Neural progenitor cell (in vitro differentiated cells): ENCODE measurements at regions not wholly inside any gene's neighbourhood (a gene's known extent, or its start where the extent isn't known, plus 50 kb on each side); places are given as distances from the start of the nearest gene placed in this dataset.

Experiments used
- DNase-seq: peaks from one replicate; pipeline ENCODE4 v3.0.0-alpha.2; 2016; ENCODE audit warnings: low spot score
- H2AFZ ChIP-seq: fragments of 200-600 bp; sonication (generic); replicated peaks from 2 replicates; pipeline ENCODE4 v1.6.1; 2016; ENCODE audit warnings: antibody characterized with exemption
- H3F3A ChIP-seq: fragments of 200-600 bp; sonication (generic); 2 replicates; pipeline ENCODE4 v1.6.1; 2016; ENCODE audit warnings: antibody characterized with exemption, low read depth
- H3K27ac ChIP-seq: fragments of 200-600 bp; sonication (generic); 2 replicates; pipeline ENCODE4 v1.5.1; 2016; ENCODE audit warnings: mild to moderate bottlenecking
- H3K27me3 ChIP-seq: fragments of 200-600 bp; sonication (generic); 2 replicates; pipeline ENCODE4 v1.6.1; 2016; ENCODE audit warnings: mild to moderate bottlenecking, moderate library complexity
- H3K36me3 ChIP-seq: fragments of 200-600 bp; sonication (generic); 2 replicates; pipeline ENCODE4 v1.5.1; 2016
- H3K4me1 ChIP-seq: fragments of 200-600 bp; sonication (generic); 2 replicates; pipeline ENCODE4 v1.6.1; 2016; ENCODE audit warnings: mixed run types
- H3K4me2 ChIP-seq: fragments of 200-600 bp; sonication (generic); 2 replicates; pipeline ENCODE4 v1.6.1; 2016
- H3K4me3 ChIP-seq: fragments of 200-600 bp; sonication (generic); 2 replicates; pipeline ENCODE4 v1.5.1; 2016
- H3K79me2 ChIP-seq: fragments of 200-600 bp; sonication (generic); 2 replicates; pipeline ENCODE4 v1.6.1; 2016; ENCODE audit warnings: low read depth
- H3K9ac ChIP-seq: fragments of 200-600 bp; sonication (generic); 2 replicates; pipeline ENCODE4 v1.6.1; 2016
- H3K9me3 ChIP-seq: fragments of 200-600 bp; sonication (generic); 2 replicates; pipeline ENCODE4 v1.5.1; 2016; ENCODE audit warnings: low read depth
- H4K20me1 ChIP-seq: fragments of 200-600 bp; sonication (generic); 2 replicates; pipeline ENCODE4 v1.6.1; 2016; ENCODE audit warnings: low read depth
- H3K27ac Mint-ChIP-seq: 3 replicates; pipeline ENCODE4 v1.8.0; 2021; ENCODE audit warnings: mixed read lengths
- H3K27me3 Mint-ChIP-seq: 2 replicates; pipeline ENCODE4 v1.8.0; 2022; ENCODE audit warnings: low read depth, mild to moderate bottlenecking, inconsistent platforms, moderate library complexity, mixed read lengths; ENCODE audit not compliant: insufficient read depth
- H3K36me3 Mint-ChIP-seq: 3 replicates; pipeline ENCODE4 v1.8.0; 2021; ENCODE audit warnings: mixed read lengths
- H3K4me1 Mint-ChIP-seq: 3 replicates; pipeline ENCODE4 v1.8.0; 2021; ENCODE audit warnings: mixed read lengths
- H3K4me3 Mint-ChIP-seq: 3 replicates; pipeline ENCODE4 v1.8.0; 2021; ENCODE audit warnings: mild to moderate bottlenecking, moderate library complexity, mixed read lengths
- H3K9me3 Mint-ChIP-seq: 3 replicates; pipeline ENCODE4 v1.8.0; 2020; ENCODE audit warnings: mixed read lengths
- EZH2 ChIP-seq: fragments of 200-600 bp; sonication (generic); IDR thresholded peaks from 2 replicates; pipeline ENCODE4 v1.6.1; 2017; ENCODE audit warnings: antibody characterized with exemption, mild to moderate bottlenecking, moderate library complexity
- EZH2phosphoT487 ChIP-seq: fragments of 200-600 bp; sonication (generic); IDR thresholded peaks from 2 replicates; pipeline ENCODE4 v1.6.1; 2017; ENCODE audit warnings: antibody characterized with exemption
- TF ChIP-seq, protein P1 (sequence below): fragments of 200-600 bp; sonication (generic); IDR thresholded peaks from 2 replicates; pipeline ENCODE4 v1.5.1; 2017; ENCODE audit warnings: antibody characterized with exemption, mild to moderate bottlenecking

DNA sequence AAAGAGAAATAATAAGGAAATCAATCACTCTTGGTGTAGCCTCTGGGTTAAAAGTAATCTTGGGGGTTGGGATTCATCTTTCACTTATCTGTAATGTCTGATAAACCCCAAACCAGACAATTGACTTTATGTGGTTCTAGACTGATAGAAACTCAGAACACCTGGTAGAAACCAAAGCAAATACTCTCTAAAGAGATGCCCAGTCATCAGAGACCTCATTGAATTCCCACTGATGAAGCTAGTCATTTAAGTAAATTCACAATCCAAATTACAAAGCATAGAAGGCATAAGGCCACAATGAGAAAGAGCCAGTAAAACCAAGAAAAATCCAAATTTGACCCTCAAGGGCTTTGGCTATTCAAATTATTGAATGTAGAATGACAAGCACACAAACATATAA lies 250.6 kb downstream of the MBNL1 start:
- Histone ChIP-seq H3K36me3 (no peaks in the 10 kb centered on the region), H3F3A (no peaks in the 10 kb centered on the region), H4K20me1 (no peaks in the 10 kb centered on the region), H3K4me1 (peaks cover 3% of the 10 kb centered on the region), H3K27ac (no peak overlapping the region), H3K4me2 (no peak overlapping the region), H3K79me2 (no peaks in the 10 kb centered on the region), H3K27me3 (no peaks in the 10 kb centered on the region), H3K9me3 (no peaks in the 10 kb centered on the region), H2AFZ (no peak overlapping the region), H3K9ac (no peak overlapping the region), H3K4me3 (no peak overlapping the region)
- TF ChIP-seq, protein P1, sequence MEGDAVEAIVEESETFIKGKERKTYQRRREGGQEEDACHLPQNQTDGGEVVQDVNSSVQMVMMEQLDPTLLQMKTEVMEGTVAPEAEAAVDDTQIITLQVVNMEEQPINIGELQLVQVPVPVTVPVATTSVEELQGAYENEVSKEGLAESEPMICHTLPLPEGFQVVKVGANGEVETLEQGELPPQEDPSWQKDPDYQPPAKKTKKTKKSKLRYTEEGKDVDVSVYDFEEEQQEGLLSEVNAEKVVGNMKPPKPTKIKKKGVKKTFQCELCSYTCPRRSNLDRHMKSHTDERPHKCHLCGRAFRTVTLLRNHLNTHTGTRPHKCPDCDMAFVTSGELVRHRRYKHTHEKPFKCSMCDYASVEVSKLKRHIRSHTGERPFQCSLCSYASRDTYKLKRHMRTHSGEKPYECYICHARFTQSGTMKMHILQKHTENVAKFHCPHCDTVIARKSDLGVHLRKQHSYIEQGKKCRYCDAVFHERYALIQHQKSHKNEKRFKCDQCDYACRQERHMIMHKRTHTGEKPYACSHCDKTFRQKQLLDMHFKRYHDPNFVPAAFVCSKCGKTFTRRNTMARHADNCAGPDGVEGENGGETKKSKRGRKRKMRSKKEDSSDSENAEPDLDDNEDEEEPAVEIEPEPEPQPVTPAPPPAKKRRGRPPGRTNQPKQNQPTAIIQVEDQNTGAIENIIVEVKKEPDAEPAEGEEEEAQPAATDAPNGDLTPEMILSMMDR = no peak
- no peak for TF ChIP-seq EZH2
- no peak overlapping the region for H3K4me3 Mint-ChIP-seq
- H3K27ac Mint-ChIP-seq = no peak overlapping the region
- H3K36me3 Mint-ChIP-seq = no peaks in the 10 kb centered on the region
- peaks cover 6% of the 10 kb centered on the region for H3K4me1 Mint-ChIP-seq
- no peak for DNase-seq
- H3K27me3 Mint-ChIP-seq = peaks cover 2% of the 10 kb centered on the region
- no peaks in the 10 kb centered on the region for H3K9me3 Mint-ChIP-seq

DNA sequence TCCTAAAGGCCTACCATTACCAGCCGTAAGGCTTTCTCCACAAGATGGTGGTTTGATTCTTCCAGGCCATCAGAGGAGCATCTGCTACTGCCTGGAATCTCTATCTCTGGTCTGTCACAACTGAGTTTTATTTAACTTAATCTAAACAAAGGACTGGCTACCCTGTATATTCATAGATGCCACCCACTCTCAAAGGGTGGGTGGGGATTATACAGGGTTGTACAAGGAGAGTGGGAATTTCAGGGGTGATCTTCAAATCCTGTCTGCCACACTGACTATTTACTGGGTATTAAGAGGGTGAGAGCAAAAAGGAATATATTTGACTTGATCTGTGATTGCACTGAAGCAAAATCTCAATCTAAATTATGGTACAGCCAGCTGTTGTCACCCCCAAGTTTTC lies 253.3 kb downstream of the MBNL1 start:
- Mint-ChIP-seq H3K36me3 (no peaks in the 10 kb centered on the region), H3K27ac (no peak overlapping the region), H3K4me1 (peaks cover 6% of the 10 kb centered on the region), H3K9me3 (no peaks in the 10 kb centered on the region), H3K27me3 (no peaks in the 10 kb centered on the region), H3K4me3 (no peak overlapping the region)
- Histone ChIP-seq H2AFZ (no peak overlapping the region), H3K4me1 (peaks cover 3% of the 10 kb centered on the region), H3K79me2 (no peaks in the 10 kb centered on the region), H3K9me3 (no peaks in the 10 kb centered on the region), H3K9ac (no peak overlapping the region), H3K27ac (no peak overlapping the region), H3K4me3 (no peak overlapping the region), H4K20me1 (no peaks in the 10 kb centered on the region), H3K27me3 (no peaks in the 10 kb centered on the region), H3K4me2 (no peak overlapping the region), H3F3A (no peaks in the 10 kb centered on the region), H3K36me3 (no peaks in the 10 kb centered on the region)
- TF ChIP-seq, protein P1 = no peak
- TF ChIP-seq EZH2 (no peak), EZH2phosphoT487 (no peak)
- no peak for DNase-seq

DNA sequence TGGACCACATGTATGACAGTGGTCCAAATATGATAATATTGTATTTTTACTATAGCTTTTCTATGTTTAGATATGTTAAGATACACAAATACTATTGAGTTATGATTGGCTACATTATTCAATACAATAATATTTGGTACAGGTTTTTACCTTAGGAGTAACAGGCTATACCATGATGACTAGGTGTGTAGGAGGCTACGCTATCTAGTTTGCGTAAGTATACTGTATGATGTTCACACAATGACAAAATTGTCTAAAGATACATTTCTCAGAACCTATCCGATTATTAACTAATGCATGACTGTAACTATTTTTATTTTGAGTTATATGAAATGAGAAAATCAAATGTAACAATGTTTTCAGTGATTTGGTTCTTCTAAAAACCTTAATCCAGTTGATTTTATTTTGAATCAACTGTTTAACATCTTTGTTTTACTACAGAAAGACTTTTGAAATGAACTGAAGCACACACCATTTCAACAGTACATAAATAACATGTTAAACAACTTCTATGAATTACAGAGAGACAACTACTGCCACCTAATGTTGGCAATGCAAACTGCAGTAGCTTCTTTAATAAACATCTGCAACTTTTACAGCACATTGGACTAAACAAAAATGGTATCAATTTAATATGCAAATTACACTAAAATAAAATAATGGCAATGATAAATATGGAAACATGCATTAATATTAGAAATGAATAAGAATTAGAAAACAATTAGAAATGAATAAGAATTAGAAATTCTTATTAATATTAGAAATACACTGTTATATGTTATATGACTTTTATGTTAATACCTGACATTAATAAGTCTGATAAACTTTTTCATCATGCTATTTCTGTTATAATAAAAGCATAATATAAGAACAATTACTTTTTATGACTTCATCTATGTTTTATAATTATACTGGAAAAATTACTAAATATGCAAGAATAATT lies 255.7 kb downstream of the MBNL1 start:
- no peak for TF ChIP-seq EZH2
- TF ChIP-seq, protein P1 = peak; percentile 95
- no peaks in the 10 kb centered on the region for H3F3A ChIP-seq
- no peak overlapping the region for H2AFZ ChIP-seq
- H4K20me1 ChIP-seq = no peaks in the 10 kb centered on the region
- no peak overlapping the region for H3K27ac Mint-ChIP-seq
- no peaks in the 10 kb centered on the region for H3K36me3 Mint-ChIP-seq
- no peaks in the 10 kb centered on the region for H3K36me3 ChIP-seq
- no peaks in the 10 kb centered on the region for H3K27me3 ChIP-seq
- no peaks in the 10 kb centered on the region for H3K9me3 Mint-ChIP-seq
- H3K4me1 ChIP-seq = no peaks in the 10 kb centered on the region
- no peaks in the 10 kb centered on the region for H3K27me3 Mint-ChIP-seq
- H3K79me2 ChIP-seq = no peaks in the 10 kb centered on the region
- no peaks in the 10 kb centered on the region for H3K9me3 ChIP-seq
- DNase-seq = peak; percentile 57
- no peaks in the 10 kb centered on the region for H3K4me1 Mint-ChIP-seq
- H3K4me2 ChIP-seq = no peak overlapping the region
- H3K4me3 ChIP-seq = no peak overlapping the region
- no peak overlapping the region for H3K9ac ChIP-seq
- H3K4me3 Mint-ChIP-seq = no peak overlapping the region
- no peak overlapping the region for H3K27ac ChIP-seq
